ENCODE measurements at regions not wholly inside any gene's neighbourhood (a gene's known extent, or its start where the extent isn't known, plus 50 kb on each side); places are given as distances from the start of the nearest gene placed in this dataset.

- POLR2A ChIA-PET, result no interaction called here
- H3K4me3 ChIP-seq (ENCODE audit: low read depth, low read length), result no peak overlapping the region
- H3K27ac ChIP-seq (ENCODE audit: low read depth, low read length), result no peak overlapping the region
- H3K9me3 ChIP-seq (ENCODE audit: control insufficient read depth, insufficient read depth, low read length), result no peaks in the 10 kb centered on the region; the same call in 1 of the 2 replicates
- CTCF ChIA-PET, result no interaction called here
- no peaks in the 10 kb centered on the region for H3K27me3 ChIP-seq (ENCODE audit: control insufficient read depth, insufficient read depth, low read length)
- no peak for DNase-seq (ENCODE audit: low read depth, low spot score)
- TF ChIP-seq CTCF (IDR thresholded peaks at IDR 0.05; ENCODE audit: low read depth, low read length), result no peak
Measured at GRCh38 chr9:102844716-102845115, 150.4 kb upstream of the CYLC2 start.

- DNase-seq (ENCODE audit: low read depth, low spot score), result no peak
- CTCF ChIA-PET, result no interaction called here
- TF ChIP-seq CTCF (IDR thresholded peaks at IDR 0.05; ENCODE audit: low read depth, low read length), result no peak
- H3K4me3 ChIP-seq (ENCODE audit: low read depth, low read length), result no peak overlapping the region
- POLR2A ChIA-PET, result no interaction called here
- no peaks in the 10 kb centered on the region; the same call in 1 of the 2 replicates for H3K9me3 ChIP-seq (ENCODE audit: control insufficient read depth, insufficient read depth, low read length)
- H3K27ac ChIP-seq (ENCODE audit: low read depth, low read length), result no peak overlapping the region
- no peaks in the 10 kb centered on the region for H3K27me3 ChIP-seq (ENCODE audit: control insufficient read depth, insufficient read depth, low read length)
Measured at GRCh38 chr9:102842423-102842822, 152.7 kb upstream of the CYLC2 start.

- CTCF ChIA-PET, result no interaction called here
- no peak for DNase-seq (ENCODE audit: low read depth, low spot score)
- no peak overlapping the region for H3K27ac ChIP-seq (ENCODE audit: low read depth, low read length)
- H3K27me3 ChIP-seq (ENCODE audit: control insufficient read depth, insufficient read depth, low read length), result no peaks in the 10 kb centered on the region
- POLR2A ChIA-PET, result no interaction called here
- no peak for TF ChIP-seq CTCF (IDR thresholded peaks at IDR 0.05; ENCODE audit: low read depth, low read length)
- H3K4me3 ChIP-seq (ENCODE audit: low read depth, low read length), result no peak overlapping the region
- H3K9me3 ChIP-seq (ENCODE audit: control insufficient read depth, insufficient read depth, low read length), result no peaks in the 10 kb centered on the region; the same call in 1 of the 2 replicates
Measured at GRCh38 chr9:102841376-102841775, 153.8 kb upstream of the CYLC2 start.

- Histone ChIP-seq H3K9me3 (ENCODE audit: control insufficient read depth, insufficient read depth, low read length) (no peaks in the 10 kb centered on the region; the same call in 1 of the 2 replicates), H3K27ac (ENCODE audit: low read depth, low read length) (no peak overlapping the region), H3K4me3 (ENCODE audit: low read depth, low read length) (no peak overlapping the region), H3K27me3 (ENCODE audit: control insufficient read depth, insufficient read depth, low read length) (no peaks in the 10 kb centered on the region)
- POLR2A ChIA-PET, result no interaction called here
- no peak for DNase-seq (ENCODE audit: low read depth, low spot score)
- CTCF ChIA-PET, result no interaction called here
- TF ChIP-seq CTCF (IDR thresholded peaks at IDR 0.05; ENCODE audit: low read depth, low read length), result no peak
Measured at GRCh38 chr9:102840335-102840734, 154.8 kb upstream of the CYLC2 start.

GRCh38 chr9:102832814-102833213 lies 162.3 kb upstream of the CYLC2 start:
- ChIA-PET CTCF (no interaction called here), POLR2A (no interaction called here)
- no peak for TF ChIP-seq CTCF (IDR thresholded peaks at IDR 0.05; ENCODE audit: low read depth, low read length)

More at GRCh38 chr9:102832814-102833213, 162.3 kb upstream of the CYLC2 start:
- H3K4me3 ChIP-seq (ENCODE audit: low read depth, low read length), result no peak overlapping the region
- DNase-seq (ENCODE audit: low read depth, low spot score), result no peak
- no peaks in the 10 kb centered on the region for H3K27me3 ChIP-seq (ENCODE audit: control insufficient read depth, insufficient read depth, low read length)
- H3K27ac ChIP-seq (ENCODE audit: low read depth, low read length), result no peak overlapping the region
- peaks cover 3% of the 10 kb centered on the region; the same call in 1 of the 2 replicates for H3K9me3 ChIP-seq (ENCODE audit: control insufficient read depth, insufficient read depth, low read length)

All from AG04450 (cell line).